NCI-H82 (cell line): ENCODE measurements at regions not wholly inside any gene's neighbourhood (a gene's known extent, or its start where the extent isn't known, plus 50 kb on each side); places are given as distances from the start of the nearest gene placed in this dataset.

ENCODE experiments used
- DNase-seq: peaks from one replicate; lab custom pipeline; 2025; lab: John Stamatoyannopoulos, UW

GRCh38 chr1:82578086-82578726, 777.5 kb downstream of the ADGRL2 start:
- DNase-seq: no peak

GRCh38 chr1:82567348-82567747, 766.6 kb downstream of the ADGRL2 start:
- DNase-seq: peak; percentile 21

- DNase-seq: no peak
These were observed 764.8 kb downstream of the ADGRL2 start for GRCh38 chr1:82565546-82565945.

- DNase-seq: peak; percentile 48
These were observed 764.4 kb downstream of the ADGRL2 start for GRCh38 chr1:82565146-82565545.

GRCh38 chr1:82564333-82564732, 763.6 kb downstream of the ADGRL2 start:
- DNase-seq: no peak

- DNase-seq: no peak
These were observed 761.7 kb downstream of the ADGRL2 start for GRCh38 chr1:82562448-82562847.

GRCh38 chr1:82560566-82560965, 759.8 kb downstream of the ADGRL2 start:
- DNase-seq: no peak

GRCh38 chr1:82555501-82555900, 754.8 kb downstream of the ADGRL2 start:
- DNase-seq: no peak

GRCh38 chr1:82549841-82550240, 749.1 kb downstream of the ADGRL2 start:
- DNase-seq: no peak

- DNase-seq: no peak
These were observed 742.0 kb downstream of the ADGRL2 start for GRCh38 chr1:82542766-82543165.

GRCh38 chr1:82542141-82542540, 741.4 kb downstream of the ADGRL2 start:
- no peak for DNase-seq

GRCh38 chr1:82540006-82540405, 739.3 kb downstream of the ADGRL2 start:
- DNase-seq: no peak

GRCh38 chr1:82538876-82539275, 738.1 kb downstream of the ADGRL2 start:
- no peak for DNase-seq

- no peak for DNase-seq
These were observed 734.3 kb downstream of the ADGRL2 start for GRCh38 chr1:82534996-82535395.

GRCh38 chr1:82525378-82525777, 724.6 kb downstream of the ADGRL2 start:
- no peak for DNase-seq

GRCh38 chr1:82520611-82521010, 719.9 kb downstream of the ADGRL2 start:
- no peak for DNase-seq

- DNase-seq: peak; percentile 16
These were observed 716.9 kb downstream of the ADGRL2 start for GRCh38 chr1:82517586-82517985.

GRCh38 chr1:82515650-82516049, 714.9 kb downstream of the ADGRL2 start:
- DNase-seq: no peak

- DNase-seq: no peak
These were observed 710.7 kb downstream of the ADGRL2 start for GRCh38 chr1:82511441-82511840.

- DNase-seq: no peak
These were observed 709.7 kb downstream of the ADGRL2 start for GRCh38 chr1:82510431-82510830.

GRCh38 chr1:82507011-82507410, 706.3 kb downstream of the ADGRL2 start:
- no peak for DNase-seq

- DNase-seq: no peak
These were observed 703.1 kb downstream of the ADGRL2 start for GRCh38 chr1:82503822-82504221.

GRCh38 chr1:82499022-82499421, 698.3 kb downstream of the ADGRL2 start:
- no peak for DNase-seq

- DNase-seq: no peak
These were observed 693.4 kb downstream of the ADGRL2 start for GRCh38 chr1:82494117-82494516.
